ENCODE measurements at regions not wholly inside any gene's neighbourhood (a gene's known extent, or its start where the extent isn't known, plus 50 kb on each side); places are given as distances from the start of the nearest gene placed in this dataset.

- Mint-ChIP-seq H3K27me3 (ENCODE audit: low read depth) (no peaks in the 10 kb centered on the region), H3K4me3 (ENCODE audit: unreplicated experiment) (no peak overlapping the region), H3K4me1 (ENCODE audit: low read depth) (no peaks in the 10 kb centered on the region), H3K27ac (ENCODE audit: unreplicated experiment) (no peak overlapping the region), H3K36me3 (ENCODE audit: low read depth) (no peaks in the 10 kb centered on the region), H3K9me3 (ENCODE audit: low read depth) (no peaks in the 10 kb centered on the region)
- DNase-seq (ENCODE audit: low spot score), result no peak
- no peak for TF ChIP-seq CTCF (IDR thresholded peaks at IDR 0.05)
Observed at GRCh38 chr13:69280399-69280798, 827.2 kb upstream of the ATXN8OS start.

- TF ChIP-seq CTCF (IDR thresholded peaks at IDR 0.05), result no peak
- H3K27ac Mint-ChIP-seq (ENCODE audit: unreplicated experiment), result no peak overlapping the region
- no peaks in the 10 kb centered on the region for H3K36me3 Mint-ChIP-seq (ENCODE audit: low read depth)
- no peak overlapping the region for H3K4me3 Mint-ChIP-seq (ENCODE audit: unreplicated experiment)
- H3K4me1 Mint-ChIP-seq (ENCODE audit: low read depth), result peaks cover under 1% of the 10 kb centered on the region
- H3K27me3 Mint-ChIP-seq (ENCODE audit: low read depth), result no peaks in the 10 kb centered on the region
- no peaks in the 10 kb centered on the region for H3K9me3 Mint-ChIP-seq (ENCODE audit: low read depth)
- no peak for DNase-seq (ENCODE audit: low spot score)
Observed at GRCh38 chr13:69279213-69279612, 828.4 kb upstream of the ATXN8OS start.

DNA sequence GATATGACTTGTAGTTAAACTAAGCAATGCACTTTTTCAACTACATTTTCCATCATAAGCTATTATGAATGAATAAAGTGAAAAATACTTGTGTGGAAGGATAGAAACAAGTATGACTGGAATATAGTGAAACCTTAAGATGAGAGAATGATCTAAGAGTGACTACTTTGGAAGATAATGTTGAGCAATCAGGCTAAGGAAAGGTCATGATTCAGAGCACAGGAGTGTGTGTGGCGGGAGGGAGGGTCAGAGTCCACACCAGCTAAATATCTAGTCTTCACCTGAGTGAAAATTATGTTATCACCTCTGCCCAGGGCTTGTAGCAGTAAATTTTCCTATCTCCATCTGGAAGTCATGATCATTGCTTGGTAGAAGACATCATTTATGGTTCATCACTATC lies 833.4 kb upstream of the ATXN8OS start:
- TF ChIP-seq CTCF (IDR thresholded peaks at IDR 0.05), result no peak
- H3K36me3 Mint-ChIP-seq (ENCODE audit: low read depth), result no peaks in the 10 kb centered on the region
- peaks cover 10% of the 10 kb centered on the region for H3K4me1 Mint-ChIP-seq (ENCODE audit: low read depth)
- no peak overlapping the region for H3K4me3 Mint-ChIP-seq (ENCODE audit: unreplicated experiment)
- no peak for DNase-seq (ENCODE audit: low spot score)
- H3K27me3 Mint-ChIP-seq (ENCODE audit: low read depth), result no peaks in the 10 kb centered on the region
- no peak overlapping the region for H3K27ac Mint-ChIP-seq (ENCODE audit: unreplicated experiment)
- H3K9me3 Mint-ChIP-seq (ENCODE audit: low read depth), result no peaks in the 10 kb centered on the region

DNA sequence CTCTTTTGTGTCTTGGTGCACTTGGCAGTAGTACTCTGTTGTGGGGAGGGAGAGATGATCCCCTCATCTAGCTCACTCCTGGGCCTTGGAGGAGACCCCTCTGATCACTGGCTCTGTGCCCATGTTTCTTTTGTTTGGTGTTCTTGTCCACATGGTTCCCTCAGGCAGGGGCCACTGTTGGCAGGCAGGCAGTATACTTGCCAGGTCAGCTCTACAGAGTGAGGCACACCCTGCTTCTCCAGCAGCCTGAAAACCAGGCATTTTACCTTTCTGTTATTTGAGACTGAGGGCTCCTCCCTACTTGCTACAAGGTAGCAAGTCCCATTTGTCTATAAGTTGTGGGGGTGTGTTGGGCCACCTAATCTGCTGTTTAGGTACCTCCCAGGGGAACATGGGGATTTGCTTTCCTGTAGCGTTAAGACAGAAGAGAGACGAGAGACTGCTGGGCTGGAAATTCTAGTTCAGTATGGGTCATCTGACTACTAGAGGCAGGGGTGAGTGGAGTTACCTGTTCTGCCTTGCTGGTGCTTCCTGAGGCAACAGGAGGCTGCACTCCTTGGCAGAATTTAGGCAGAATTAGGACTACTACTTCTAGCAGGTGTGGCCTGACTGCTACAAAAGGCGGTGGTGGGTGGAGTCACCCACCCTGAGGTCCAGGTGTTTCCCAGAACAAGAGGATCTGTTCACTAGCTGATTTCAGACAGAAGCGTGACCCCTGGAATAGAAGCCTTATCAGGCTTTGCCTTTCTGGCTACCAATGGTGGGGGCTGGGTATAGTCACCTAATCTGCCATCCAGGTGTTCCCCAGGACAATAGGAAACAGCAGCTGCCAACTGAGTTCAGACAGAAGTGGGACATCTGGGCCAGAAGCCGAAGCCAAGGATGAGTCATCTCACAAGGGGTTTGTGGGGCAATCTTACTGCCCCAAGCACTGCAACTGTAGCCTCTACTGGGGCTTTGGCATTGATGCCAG lies 843.0 kb upstream of the ATXN8OS start:
- Mint-ChIP-seq H3K36me3 (ENCODE audit: low read depth) (no peaks in the 10 kb centered on the region), H3K27ac (ENCODE audit: unreplicated experiment) (no peak overlapping the region), H3K4me1 (ENCODE audit: low read depth) (peaks cover 5% of the 10 kb centered on the region), H3K4me3 (ENCODE audit: unreplicated experiment) (no peak overlapping the region), H3K9me3 (ENCODE audit: low read depth) (peaks cover 19% of the 10 kb centered on the region), H3K27me3 (ENCODE audit: low read depth) (no peaks in the 10 kb centered on the region)
- TF ChIP-seq CTCF (IDR thresholded peaks at IDR 0.05), result no peak
- no peak for DNase-seq (ENCODE audit: low spot score)

DNA sequence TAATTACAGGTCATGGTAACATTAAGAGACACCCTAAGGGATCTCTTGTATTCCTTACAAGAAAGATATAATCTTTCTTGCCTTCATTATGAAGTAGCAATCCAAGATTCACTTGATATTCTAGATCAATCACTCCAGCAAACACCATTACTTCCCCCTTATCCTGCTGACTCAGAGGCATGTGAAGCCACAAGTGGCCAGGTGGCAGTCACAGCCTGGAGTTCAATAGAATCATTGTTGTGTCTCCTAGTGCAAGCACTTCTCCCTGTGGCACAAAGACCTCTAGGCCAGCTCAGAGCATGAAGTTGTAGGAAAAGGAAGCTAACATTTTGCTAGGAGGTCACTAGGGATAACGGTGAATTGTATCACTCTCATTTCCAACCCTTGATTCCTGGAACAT lies 864.3 kb upstream of the ATXN8OS start:
- DNase-seq (ENCODE audit: low spot score), result no peak
- no peaks in the 10 kb centered on the region for H3K4me1 Mint-ChIP-seq (ENCODE audit: low read depth)
- no peaks in the 10 kb centered on the region for H3K36me3 Mint-ChIP-seq (ENCODE audit: low read depth)
- H3K4me3 Mint-ChIP-seq (ENCODE audit: unreplicated experiment), result no peak overlapping the region
- H3K27me3 Mint-ChIP-seq (ENCODE audit: low read depth), result no peaks in the 10 kb centered on the region
- H3K27ac Mint-ChIP-seq (ENCODE audit: unreplicated experiment), result no peak overlapping the region
- no peaks in the 10 kb centered on the region for H3K9me3 Mint-ChIP-seq (ENCODE audit: low read depth)
- TF ChIP-seq CTCF (IDR thresholded peaks at IDR 0.05), result no peak
